Loucy (cell line): ENCODE measurements at regions not wholly inside any gene's neighbourhood (a gene's known extent, or its start where the extent isn't known, plus 50 kb on each side); places are given as distances from the start of the nearest gene placed in this dataset.

ENCODE experiments used
- EZH2phosphoT487 ChIP-seq: fragments of 200-600 bp; IDR thresholded peaks from 2 replicates; pipeline ENCODE4 v1.6.1; 2018; ENCODE audit warnings: antibody characterized with exemption, mild to moderate bottlenecking, moderate library complexity, borderline replicate concordance
- TF ChIP-seq, protein P1 (sequence below): fragments of 200-600 bp; sonication (generic); conservative IDR thresholded peaks from 2 replicates; pipeline ENCODE4 v1.5.1; 2014; ENCODE audit warnings: mild to moderate bottlenecking, antibody characterized with exemption, low read length

DNA sequence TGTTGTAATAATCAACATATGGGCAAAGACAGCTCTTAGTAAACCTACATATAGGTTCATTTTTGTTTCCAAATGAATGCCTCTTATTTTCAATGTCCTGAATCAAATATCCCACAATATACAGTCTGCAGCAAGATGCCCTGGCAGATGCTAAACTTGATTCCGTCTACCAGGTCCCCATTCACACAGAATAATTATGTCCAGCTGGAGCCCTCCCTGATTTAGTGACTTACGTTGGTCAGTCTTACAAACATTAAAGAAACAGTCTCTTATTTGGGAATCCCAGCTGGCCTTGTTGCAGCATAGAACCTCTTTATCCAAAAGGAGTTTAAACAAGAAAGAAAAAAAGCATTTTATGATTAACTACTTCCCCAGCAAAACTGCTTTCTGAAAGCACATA is 82.7 kb upstream of the BMP4 start:
- TF ChIP-seq, protein P1, sequence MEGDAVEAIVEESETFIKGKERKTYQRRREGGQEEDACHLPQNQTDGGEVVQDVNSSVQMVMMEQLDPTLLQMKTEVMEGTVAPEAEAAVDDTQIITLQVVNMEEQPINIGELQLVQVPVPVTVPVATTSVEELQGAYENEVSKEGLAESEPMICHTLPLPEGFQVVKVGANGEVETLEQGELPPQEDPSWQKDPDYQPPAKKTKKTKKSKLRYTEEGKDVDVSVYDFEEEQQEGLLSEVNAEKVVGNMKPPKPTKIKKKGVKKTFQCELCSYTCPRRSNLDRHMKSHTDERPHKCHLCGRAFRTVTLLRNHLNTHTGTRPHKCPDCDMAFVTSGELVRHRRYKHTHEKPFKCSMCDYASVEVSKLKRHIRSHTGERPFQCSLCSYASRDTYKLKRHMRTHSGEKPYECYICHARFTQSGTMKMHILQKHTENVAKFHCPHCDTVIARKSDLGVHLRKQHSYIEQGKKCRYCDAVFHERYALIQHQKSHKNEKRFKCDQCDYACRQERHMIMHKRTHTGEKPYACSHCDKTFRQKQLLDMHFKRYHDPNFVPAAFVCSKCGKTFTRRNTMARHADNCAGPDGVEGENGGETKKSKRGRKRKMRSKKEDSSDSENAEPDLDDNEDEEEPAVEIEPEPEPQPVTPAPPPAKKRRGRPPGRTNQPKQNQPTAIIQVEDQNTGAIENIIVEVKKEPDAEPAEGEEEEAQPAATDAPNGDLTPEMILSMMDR = no peak
- TF ChIP-seq EZH2phosphoT487 = no peak
